SK-N-SH (cell line): ENCODE measurements at regions not wholly inside any gene's neighbourhood (a gene's known extent, or its start where the extent isn't known, plus 50 kb on each side); places are given as distances from the start of the nearest gene placed in this dataset.

Experiments used
- CTCF ChIP-seq: fragments of 200-600 bp; sonication (generic); IDR thresholded peaks from 2 replicates; pipeline ENCODE4 v1.6.1; 2017; ENCODE audit warnings: antibody characterized with exemption, mild to moderate bottlenecking, moderate library complexity
- EZH2phosphoT487 ChIP-seq: fragments of 200-600 bp; sonication (generic); IDR thresholded peaks from 2 replicates; pipeline ENCODE4 v1.6.1; 2017; ENCODE audit warnings: low read depth, mixed run types, mild to moderate bottlenecking, antibody characterized with exemption, moderate library complexity, borderline replicate concordance
- GABPA ChIP-seq: IDR thresholded peaks from 2 replicates; pipeline ENCODE4 v1.4.0; 2012; ENCODE audit warnings: low read depth, mild to moderate bottlenecking
- MAX ChIP-seq: IDR thresholded peaks from 2 replicates; pipeline ENCODE4 v1.4.0; 2012; ENCODE audit warnings: low read depth
- MXI1 ChIP-seq: IDR thresholded peaks from 2 replicates; pipeline ENCODE4 v1.6.1; 2012; ENCODE audit warnings: mild to moderate bottlenecking, low read depth, low read length, improper control_type of control experiment
- POLR2AphosphoS5 ChIP-seq: IDR thresholded peaks from 2 replicates; pipeline ENCODE4 v1.6.1; 2012; ENCODE audit warnings: low read depth, low read length
- TF ChIP-seq, protein P1 (sequence below): IDR thresholded peaks from 2 replicates; pipeline ENCODE4 v1.4.0; 2012; ENCODE audit warnings: low read depth, borderline replicate concordance

GRCh38 chr12:107165581-107165980 is 72.2 kb upstream of the CRY1 start:
- no peak for TF ChIP-seq GABPA
- no peak for TF ChIP-seq CTCF
- TF ChIP-seq MAX = no peak
- no peak for TF ChIP-seq POLR2AphosphoS5
- TF ChIP-seq MXI1 = no peak
- no peak for TF ChIP-seq EZH2phosphoT487
- TF ChIP-seq, protein P1, sequence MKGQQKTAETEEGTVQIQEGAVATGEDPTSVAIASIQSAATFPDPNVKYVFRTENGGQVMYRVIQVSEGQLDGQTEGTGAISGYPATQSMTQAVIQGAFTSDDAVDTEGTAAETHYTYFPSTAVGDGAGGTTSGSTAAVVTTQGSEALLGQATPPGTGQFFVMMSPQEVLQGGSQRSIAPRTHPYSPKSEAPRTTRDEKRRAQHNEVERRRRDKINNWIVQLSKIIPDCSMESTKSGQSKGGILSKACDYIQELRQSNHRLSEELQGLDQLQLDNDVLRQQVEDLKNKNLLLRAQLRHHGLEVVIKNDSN = no peak
